H9 (cell line): ENCODE measurements at regions not wholly inside any gene's neighbourhood (a gene's known extent, or its start where the extent isn't known, plus 50 kb on each side); places are given as distances from the start of the nearest gene placed in this dataset.

Source experiments
- DNase-seq: peaks from one replicate; pipeline ENCODE4 v3.0.0-alpha.2; 2017
- H2AFZ ChIP-seq: one replicate; pipeline ENCODE4 v1.6.1; 2013; ENCODE audit warnings: mild to moderate bottlenecking, low read length, control low read depth, moderate library complexity
- H2AK5ac ChIP-seq: 2 replicates; pipeline ENCODE4 v1.6.1; 2013; ENCODE audit warnings: low read length, control low read depth, mixed read lengths; ENCODE audit not compliant: insufficient read length
- H2BK120ac ChIP-seq: one replicate; pipeline ENCODE4 v1.6.1; 2013; ENCODE audit warnings: low read depth, mild to moderate bottlenecking, low read length, control low read depth, inconsistent platforms; ENCODE audit not compliant: poor library complexity, severe bottlenecking
- H2BK12ac ChIP-seq: 2 replicates; pipeline ENCODE4 v1.6.1; 2013; ENCODE audit warnings: low read length, control low read depth, mixed read lengths, low read depth; ENCODE audit not compliant: insufficient read length
- H2BK15ac ChIP-seq: 2 replicates; pipeline ENCODE4 v1.6.1; 2013; ENCODE audit warnings: low read depth, low read length, control low read depth
- H2BK20ac ChIP-seq: one replicate; pipeline ENCODE4 v1.6.1; 2013; ENCODE audit warnings: low read depth, mild to moderate bottlenecking, low read length, control low read depth, inconsistent platforms; ENCODE audit not compliant: poor library complexity, severe bottlenecking
- H2BK5ac ChIP-seq: 2 replicates; pipeline ENCODE4 v1.6.1; 2013; ENCODE audit warnings: low read length, control low read depth, mixed read lengths; ENCODE audit not compliant: insufficient read length
- H3K14ac ChIP-seq: 2 replicates; pipeline ENCODE4 v1.6.1; 2013; ENCODE audit warnings: low read length, control low read depth; ENCODE audit not compliant: insufficient read depth
- H3K18ac ChIP-seq: 2 replicates; pipeline ENCODE4 v1.6.1; 2013; ENCODE audit warnings: low read depth, mild to moderate bottlenecking, mixed read lengths, low read length, control low read depth; ENCODE audit not compliant: insufficient read length
- H3K23ac ChIP-seq: 2 replicates; pipeline ENCODE4 v1.6.1; 2013; ENCODE audit warnings: low read length, control low read depth, mixed read lengths, low read depth; ENCODE audit not compliant: insufficient read length
- H3K23me2 ChIP-seq: 2 replicates; pipeline ENCODE4 v1.6.1; 2013; ENCODE audit warnings: low read depth, mild to moderate bottlenecking, mixed read lengths, low read length, control low read depth; ENCODE audit not compliant: insufficient read length, poor library complexity, severe bottlenecking
- H3K27ac ChIP-seq: 2 replicates; pipeline ENCODE4 v1.5.1; 2013; ENCODE audit warnings: low read length, control low read depth, mixed read lengths, low read depth; ENCODE audit not compliant: insufficient read length
- H3K27me3 ChIP-seq: 2 replicates; pipeline ENCODE4 v1.6.1; 2013; ENCODE audit warnings: low read length, control low read depth, inconsistent platforms; ENCODE audit not compliant: insufficient read depth
- H3K4ac ChIP-seq: 2 replicates; pipeline ENCODE4 v1.6.1; 2013; ENCODE audit warnings: low read depth, mild to moderate bottlenecking, control low read depth, inconsistent platforms, low read length, moderate library complexity
- H3K4me1 ChIP-seq: 2 replicates; pipeline ENCODE4 v1.6.1; 2013; ENCODE audit warnings: low read length, control low read depth, inconsistent platforms; ENCODE audit not compliant: insufficient read depth
- H3K4me2 ChIP-seq: 2 replicates; pipeline ENCODE4 v1.6.1; 2013; ENCODE audit warnings: low read length, control low read depth, mixed read lengths; ENCODE audit not compliant: insufficient read length, insufficient read depth
- H3K56ac ChIP-seq: 2 replicates; pipeline ENCODE4 v1.6.1; 2013; ENCODE audit warnings: low read depth, mild to moderate bottlenecking, mixed read lengths, low read length, control low read depth; ENCODE audit not compliant: insufficient read length
- H3K79me1 ChIP-seq: 2 replicates; pipeline ENCODE4 v1.6.1; 2013; ENCODE audit warnings: low read depth, mild to moderate bottlenecking, moderate library complexity, low read length, control low read depth, inconsistent platforms; ENCODE audit not compliant: insufficient read depth, poor library complexity, severe bottlenecking
- H3K79me2 ChIP-seq: 2 replicates; pipeline ENCODE4 v1.6.1; 2013; ENCODE audit warnings: low read length, control low read depth, inconsistent platforms; ENCODE audit not compliant: insufficient read depth
- H3K9ac ChIP-seq: 2 replicates; pipeline ENCODE4 v1.6.1; 2013; ENCODE audit warnings: low read length, control low read depth, mixed read lengths; ENCODE audit not compliant: insufficient read length; ENCODE audit errors: extremely low read depth
- H3K9me3 ChIP-seq: one replicate; pipeline ENCODE4 v1.6.1; 2013; ENCODE audit warnings: low read depth, low read length, inconsistent platforms; ENCODE audit not compliant: control insufficient read depth
- H3T11ph ChIP-seq: one replicate; pipeline ENCODE4 v1.6.1; 2013; ENCODE audit warnings: mild to moderate bottlenecking, low read length, control low read depth, inconsistent platforms
- H4K20me1 ChIP-seq: one replicate; pipeline ENCODE4 v1.6.1; 2013; ENCODE audit not compliant: control insufficient read depth, insufficient read length, insufficient read depth
- H4K5ac ChIP-seq: 2 replicates; pipeline ENCODE4 v1.6.1; 2013; ENCODE audit warnings: low read depth, mild to moderate bottlenecking, mixed read lengths, low read length, control low read depth; ENCODE audit not compliant: insufficient read length
- H4K8ac ChIP-seq: replicated peaks from 2 replicates; pipeline ENCODE4 v1.6.1; 2013; ENCODE audit warnings: low read length, control low read depth, mixed read lengths, low read depth; ENCODE audit not compliant: insufficient read length
- H4K91ac ChIP-seq: 2 replicates; pipeline ENCODE4 v1.6.1; 2013; ENCODE audit warnings: low read depth, mild to moderate bottlenecking, moderate library complexity, mixed read lengths, low read length, control low read depth; ENCODE audit not compliant: insufficient read length
- H3K27ac Mint-ChIP-seq, 3 experiments: 2 replicates in 2 of 3; 3 replicates in 1 of 3; pipeline ENCODE4 v1.8.0; 2020 to 2021; ENCODE audit warnings: mixed read lengths in 3 of 3, mild to moderate bottlenecking in 1 of 3, moderate library complexity in 1 of 3
- H3K27me3 Mint-ChIP-seq: 2 replicates; pipeline ENCODE4 v1.8.0; 2021; ENCODE audit warnings: low read depth, mild to moderate bottlenecking, moderate library complexity, mixed read lengths
- H3K36me3 Mint-ChIP-seq, 3 experiments: 2 replicates in 2 of 3; 3 replicates in 1 of 3; pipeline ENCODE4 v1.8.0; 2020 to 2021; ENCODE audit warnings: low read depth in 3 of 3, mixed read lengths in 3 of 3; ENCODE audit not compliant: insufficient read depth in 1 of 3
- H3K4me1 Mint-ChIP-seq, 2 experiments: 2 replicates each; pipeline ENCODE4 v1.8.0; 2020; ENCODE audit warnings: mixed read lengths in 2 of 2
- H3K4me3 Mint-ChIP-seq, 2 experiments: 2 replicates in 1 of 2; 3 replicates in 1 of 2; pipeline ENCODE4 v1.8.0; 2020 to 2021; ENCODE audit warnings: mild to moderate bottlenecking in 2 of 2, mixed read lengths in 2 of 2, moderate library complexity in 1 of 2
- H3K9me3 Mint-ChIP-seq, 2 experiments: 2 replicates in 1 of 2; 3 replicates in 1 of 2; pipeline ENCODE4 v1.8.0; 2020; ENCODE audit warnings: mild to moderate bottlenecking in 2 of 2, mixed read lengths in 2 of 2, moderate library complexity in 1 of 2
- WGBS: extraction: QIAGEN DNeasy Blood & Tissue Kit; methylation state at CpG from one replicate; pipeline ENCODE4 v1.1.7; 2013; ENCODE audit warnings: missing lambda C conversion rate, low lambda C conversion rate, mixed read lengths; ENCODE audit not compliant: insufficient read length; ENCODE audit errors: extremely low coverage; 5-methylcytosine and 5-hydroxymethylcytosine counted together
- TF ChIP-seq, protein P1 (sequence below): fragments of 200-600 bp; sonication (generic); conservative IDR thresholded peaks from 3 replicates; pipeline ENCODE4 v1.8.0; 2021; ENCODE audit warnings: antibody characterized with exemption, mild to moderate bottlenecking

DNA sequence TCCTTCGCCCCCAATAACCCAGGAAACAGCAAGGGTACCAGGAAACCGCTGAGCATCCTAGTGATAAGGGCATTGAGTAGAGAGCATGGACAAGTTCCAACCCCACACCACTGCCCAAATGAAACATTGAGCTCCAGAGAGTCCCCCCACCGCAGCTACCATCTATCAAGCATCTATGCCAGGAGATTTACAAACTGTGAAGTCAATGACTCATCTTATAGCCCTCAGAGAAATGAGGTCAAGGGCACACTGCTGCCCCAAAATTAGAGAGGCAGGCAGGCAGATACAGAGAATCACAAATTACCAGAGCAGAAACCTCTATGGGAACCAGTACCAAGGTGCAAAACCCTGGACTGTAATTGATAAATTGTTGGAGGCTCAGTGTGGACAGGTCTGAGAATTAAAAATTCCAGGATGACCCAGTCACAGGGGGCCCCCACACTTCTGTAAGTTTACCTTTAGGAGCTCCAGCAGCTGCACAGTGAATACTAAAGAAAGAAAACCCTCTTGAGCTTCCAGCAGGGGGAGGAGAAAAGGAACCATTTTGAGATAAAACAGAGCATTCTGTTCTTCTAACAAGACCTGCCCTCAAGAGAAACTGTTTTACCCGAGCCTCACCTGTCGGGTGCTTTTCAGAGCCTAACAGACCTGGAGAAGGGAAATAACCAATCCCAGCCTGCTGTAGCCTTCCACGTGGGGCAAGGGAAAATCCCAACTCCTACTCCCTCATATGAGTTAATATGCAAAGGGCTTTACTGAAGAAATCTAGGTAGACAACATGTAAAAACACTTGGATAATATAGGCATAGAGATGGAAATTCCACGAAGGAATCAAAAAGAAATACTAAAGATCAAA is 118.0 kb upstream of the ARID1B start:
- no peak for DNase-seq
- no peak overlapping the region for H3K4me3 Mint-ChIP-seq
- Histone ChIP-seq H3K27me3 (no peaks in the 10 kb centered on the region), H4K8ac (no peak overlapping the region), H3K23ac (no peak overlapping the region), H4K5ac (no peak overlapping the region), H2BK15ac (no peak overlapping the region), H3K79me1 (no peaks in the 10 kb centered on the region), H3K56ac (no peak overlapping the region), H3K27ac (no peak overlapping the region), H3K23me2 (no peaks in the 10 kb centered on the region), H2AFZ (no peak overlapping the region), H2BK120ac (no peak overlapping the region), H4K91ac (no peak overlapping the region), H3K18ac (no peak overlapping the region), H3K14ac (no peak overlapping the region), H3K4me2 (no peak overlapping the region), H2BK12ac (no peak overlapping the region), H2BK5ac (no peak overlapping the region), H2AK5ac (no peak overlapping the region), H3K4ac (no peak overlapping the region), H3K9me3 (no peaks in the 10 kb centered on the region), H3K9ac (no peak overlapping the region), H3T11ph (no peak overlapping the region), H3K4me1 (0 out of 2 replicates have a peak, but pooled peaks cover 3% of the 10 kb centered on the region), H2BK20ac (no peak overlapping the region), H4K20me1 (no peaks in the 10 kb centered on the region), H3K79me2 (no peaks in the 10 kb centered on the region)
- H3K4me1 Mint-ChIP-seq = peaks cover 43 to 46% of the 10 kb centered on the region in 2 experiments
- no peak overlapping the region; a peak in 1 of 7 replicates for H3K27ac Mint-ChIP-seq
- H3K9me3 Mint-ChIP-seq = peaks cover 7 to 9% of the 10 kb centered on the region in 2 experiments
- peaks cover 0 to 15% (median 4%) of the 10 kb centered on the region in 3 experiments; a peak in 4 of 7 replicates for H3K36me3 Mint-ChIP-seq
- H3K27me3 Mint-ChIP-seq = peaks cover 4% of the 10 kb centered on the region
- TF ChIP-seq, protein P1, sequence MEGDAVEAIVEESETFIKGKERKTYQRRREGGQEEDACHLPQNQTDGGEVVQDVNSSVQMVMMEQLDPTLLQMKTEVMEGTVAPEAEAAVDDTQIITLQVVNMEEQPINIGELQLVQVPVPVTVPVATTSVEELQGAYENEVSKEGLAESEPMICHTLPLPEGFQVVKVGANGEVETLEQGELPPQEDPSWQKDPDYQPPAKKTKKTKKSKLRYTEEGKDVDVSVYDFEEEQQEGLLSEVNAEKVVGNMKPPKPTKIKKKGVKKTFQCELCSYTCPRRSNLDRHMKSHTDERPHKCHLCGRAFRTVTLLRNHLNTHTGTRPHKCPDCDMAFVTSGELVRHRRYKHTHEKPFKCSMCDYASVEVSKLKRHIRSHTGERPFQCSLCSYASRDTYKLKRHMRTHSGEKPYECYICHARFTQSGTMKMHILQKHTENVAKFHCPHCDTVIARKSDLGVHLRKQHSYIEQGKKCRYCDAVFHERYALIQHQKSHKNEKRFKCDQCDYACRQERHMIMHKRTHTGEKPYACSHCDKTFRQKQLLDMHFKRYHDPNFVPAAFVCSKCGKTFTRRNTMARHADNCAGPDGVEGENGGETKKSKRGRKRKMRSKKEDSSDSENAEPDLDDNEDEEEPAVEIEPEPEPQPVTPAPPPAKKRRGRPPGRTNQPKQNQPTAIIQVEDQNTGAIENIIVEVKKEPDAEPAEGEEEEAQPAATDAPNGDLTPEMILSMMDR = no peak; the same call in 2 of the 3 replicates
- WGBS = no CpG with 5 or more reads among the region's 7 CpGs
